ENCODE measurements at regions not wholly inside any gene's neighbourhood (a gene's known extent, or its start where the extent isn't known, plus 50 kb on each side); places are given as distances from the start of the nearest gene placed in this dataset.

- no peak for DNase-seq (ENCODE audit: extremely low spot score)
- ChIA-PET POLR2A (no interaction called here), CTCF (no interaction called here)
- no peak for TF ChIP-seq CTCF (IDR thresholded peaks at IDR 0.05; ENCODE audit: control extremely low read depth, extremely low read depth, low read depth, missing control alignments)
These were observed 99.9 kb upstream of the RNF32 start for GRCh38 chr7:156540619-156541165.

- peak; percentile 0 for TF ChIP-seq CTCF (IDR thresholded peaks at IDR 0.05; ENCODE audit: control extremely low read depth, extremely low read depth, low read depth, missing control alignments)
- DNase-seq (ENCODE audit: extremely low spot score): no peak
- ChIA-PET CTCF (no interaction called here), POLR2A (no interaction called here)
These were observed 100.6 kb upstream of the RNF32 start for GRCh38 chr7:156539999-156540398.

GRCh38 chr7:156537006-156537405, 103.6 kb upstream of the RNF32 start:
- no peak for DNase-seq (ENCODE audit: extremely low spot score)
- ChIA-PET CTCF (no interaction called here), POLR2A (no interaction called here)
- TF ChIP-seq CTCF (IDR thresholded peaks at IDR 0.05; ENCODE audit: control extremely low read depth, extremely low read depth, low read depth, missing control alignments): no peak

- TF ChIP-seq CTCF (IDR thresholded peaks at IDR 0.05; ENCODE audit: control extremely low read depth, extremely low read depth, low read depth, missing control alignments): no peak
- no peak for DNase-seq (ENCODE audit: extremely low spot score)
- CTCF ChIA-PET: no interaction called here
- POLR2A ChIA-PET: interaction anchor here (0.6 kb wide), 1 partner anchor 9 kb away, joined by 5 read pairs; no protein-coding TSS in a partner anchor
These were observed 105.6 kb upstream of the RNF32 start for GRCh38 chr7:156534925-156535324.

- ChIA-PET CTCF (no interaction called here), POLR2A (no interaction called here)
- TF ChIP-seq CTCF (IDR thresholded peaks at IDR 0.05; ENCODE audit: control extremely low read depth, extremely low read depth, low read depth, missing control alignments): no peak
- no peak for DNase-seq (ENCODE audit: extremely low spot score)
These were observed 106.6 kb upstream of the RNF32 start for GRCh38 chr7:156533964-156534363.

- ChIA-PET CTCF (no interaction called here), POLR2A (no interaction called here)
- no peak for TF ChIP-seq CTCF (IDR thresholded peaks at IDR 0.05; ENCODE audit: control extremely low read depth, extremely low read depth, low read depth, missing control alignments)
- DNase-seq (ENCODE audit: extremely low spot score): no peak
These were observed 107.2 kb upstream of the RNF32 start for GRCh38 chr7:156533420-156533819.
